Fibroblast of peridontal ligament (primary cell): ENCODE measurements at regions not wholly inside any gene's neighbourhood (a gene's known extent, or its start where the extent isn't known, plus 50 kb on each side); places are given as distances from the start of the nearest gene placed in this dataset.
A peak's percentile ranks its signal among the peaks of the same experiment; 100 is the strongest.

Source experiments
- DNase-seq: peaks from one replicate; pipeline ENCODE4 v3.0.0-alpha.2; 2010; ENCODE audit errors: extremely low read depth

- peak; percentile 70 for DNase-seq
Measured at GRCh38 chr1:183711741-183712361, 58.7 kb upstream of the APOBEC4 start.

- DNase-seq = no peak
Measured at GRCh38 chr1:183711165-183711682, 58.1 kb upstream of the APOBEC4 start.

- no peak for DNase-seq
Measured at GRCh38 chr1:183710734-183711133, 57.6 kb upstream of the APOBEC4 start.

- DNase-seq = no peak
Measured at GRCh38 chr1:183710333-183710732, 57.2 kb upstream of the APOBEC4 start.

- no peak for DNase-seq
Measured at GRCh38 chr1:183704131-183704530, 51.0 kb upstream of the APOBEC4 start.
